HepG2 (cell line): ENCODE measurements at regions not wholly inside any gene's neighbourhood (a gene's known extent, or its start where the extent isn't known, plus 50 kb on each side); places are given as distances from the start of the nearest gene placed in this dataset.

Source experiments
- ATAC-seq: fragments of 200-7000 bp; cut with Tn5 transposase; 3 replicates; pipeline ENCODE4 v1.9.1; 2020; ENCODE audit warnings: mild to moderate bottlenecking, moderate library complexity
- BruUV-seq: library from RNA; stranded (reverse); fragments of 400-500 nt; replicated peaks from 2 replicates; lab custom pipeline; 2021; lab: Mats Ljungman, UMichigan
- CTCF ChIA-PET: fragments of 300-600 bp; formaldehyde crosslinking; extraction: SDS; loops from one replicate; lab custom pipeline; 2021; ENCODE audit warnings: low total read pairs, inconsistent platforms, low intra/inter-chr PET ratio; lab: Yijun Ruan, JAX
- POLR2A ChIA-PET: fragments of 350-600 bp; sonication (Branson Sonifier 250); formaldehyde crosslinking; loops from one replicate; lab custom pipeline; 2020; ENCODE audit warnings: antibody characterized with exemption, inconsistent platforms; lab: Yijun Ruan, JAX
- DNase-seq: peaks from one replicate; pipeline ENCODE4 v3.0.0-alpha.2; 2015; ENCODE audit warnings: low spot score
- FAIRE-seq: peaks from 3 replicates; lab custom pipeline; 2011; peaks lifted over from hg19 to GRCh38; lab: Jason Lieb, UNC
- H2AFZ ChIP-seq: one replicate; pipeline ENCODE4 v1.6.1; 2011; ENCODE audit warnings: low read length, inconsistent platforms
- H3K27ac ChIP-seq: fragments of 300-600 bp; 3 replicates; pipeline ENCODE4 v1.8.0; 2011; ENCODE audit warnings: mixed run types, mild to moderate bottlenecking, mixed read lengths, low read length, inconsistent platforms; ENCODE audit not compliant: insufficient read depth; ENCODE audit errors: extremely low read length
- H3K27me3 ChIP-seq, 2 experiments: fragments of 200-600 bp in 1 of 2; 2 replicates in 1 of 2; 3 replicates in 1 of 2; pipeline versions ENCODE4 v1.6.0 to v1.8.0; 2011; ENCODE audit warnings: low read length in 2 of 2, mild to moderate bottlenecking in 2 of 2, moderate library complexity in 2 of 2, inconsistent platforms in 1 of 2; ENCODE audit not compliant: insufficient read depth in 2 of 2, control insufficient read depth in 1 of 2
- H3K36me3 ChIP-seq, 2 experiments: fragments of 200-600 bp in 1 of 2; replicated peaks in 1 of 2; 2 replicates in 1 of 2; 3 replicates in 1 of 2; pipeline versions ENCODE4 v1.5.1 to v1.8.0; 2011; ENCODE audit warnings: low read length in 2 of 2, inconsistent platforms in 1 of 2; ENCODE audit not compliant: insufficient read depth in 2 of 2, control insufficient read depth in 1 of 2
- H3K4me1 ChIP-seq: 2 replicates; pipeline ENCODE4 v1.5.1; 2012; ENCODE audit warnings: low read length, inconsistent platforms; ENCODE audit not compliant: insufficient read depth
- H3K4me2 ChIP-seq: 2 replicates; pipeline ENCODE4 v1.6.0; 2011; ENCODE audit warnings: low read depth, low read length, inconsistent platforms
- H3K4me3 ChIP-seq, 3 experiments: fragments of 200-600 bp in 1 of 3; sonication (generic), shearing (Covaris generic) in 1 of 3; replicated peaks in 1 of 3; 2 replicates each; pipeline ENCODE4 v1.5.1; 2011 to 2016; ENCODE audit warnings: low read length in 3 of 3, inconsistent platforms in 2 of 3, low read depth in 2 of 3, mild to moderate bottlenecking in 2 of 3, control low read depth in 1 of 3, mixed read lengths in 1 of 3; ENCODE audit not compliant: insufficient read depth in 1 of 3
- H3K79me2 ChIP-seq: one replicate; pipeline ENCODE4 v1.6.1; 2011; ENCODE audit warnings: low read length, inconsistent platforms; ENCODE audit not compliant: insufficient read depth
- H3K9ac ChIP-seq: 2 replicates; pipeline ENCODE4 v1.6.0; 2011; ENCODE audit warnings: mild to moderate bottlenecking, low read depth, low read length, inconsistent platforms; ENCODE audit not compliant: insufficient read depth
- H3K9me3 ChIP-seq: 2 replicates; pipeline ENCODE4 v1.5.1; 2012; ENCODE audit warnings: mild to moderate bottlenecking, low read length
- H4K20me1 ChIP-seq: 2 replicates; pipeline ENCODE4 v1.6.0; 2011; ENCODE audit warnings: inconsistent platforms, mild to moderate bottlenecking, low read length, moderate library complexity; ENCODE audit not compliant: insufficient read depth
- FOXK2 ChIP-seq: fragments of 450-650 bp; IDR thresholded peaks from 2 replicates; pipeline ENCODE4 v1.6.1; 2016
- GABPA ChIP-seq, 2 experiments: IDR thresholded peaks; 2 replicates each; pipeline ENCODE4 v1.6.1; 2011 to 2016; ENCODE audit warnings: low read depth in 2 of 2, low read length in 1 of 2, missing biosample characterization in 1 of 2, missing genetic modification characterization in 1 of 2
- KLF9 ChIP-seq: IDR thresholded peaks from 2 replicates; pipeline ENCODE4 v1.6.1; 2016; ENCODE audit warnings: low read depth
- MBNL3 ChIP-seq: fragments of 250-450 bp; sonication (Bioruptor Pico); conservative IDR thresholded peaks from 2 replicates; pipeline ENCODE4 v1.8.0; 2022; ENCODE audit warnings: mild to moderate bottlenecking, inconsistent platforms
- POGZ ChIP-seq: sonication (generic); formaldehyde crosslinking; IDR thresholded peaks from 2 replicates; pipeline ENCODE4 v1.4.0; 2020; ENCODE audit warnings: mild to moderate bottlenecking, missing genetic modification reagents
- TCF12 ChIP-seq, 2 experiments: fragments of 450-650 bp in 1 of 2; sonication (generic) in 1 of 2; formaldehyde crosslinking in 1 of 2; IDR thresholded peaks; 2 replicates each; pipeline versions ENCODE4 v1.6.1 to v1.8.0; 2017 to 2022; ENCODE audit warnings: antibody characterized with exemption in 1 of 2, mild to moderate bottlenecking in 1 of 2, missing genetic modification reagents in 1 of 2, moderate library complexity in 1 of 2
- ZNF367 ChIP-seq: sonication (generic); formaldehyde crosslinking; IDR thresholded peaks from 2 replicates; pipeline ENCODE4 v1.4.0; 2020; ENCODE audit warnings: missing genetic modification reagents, borderline replicate concordance
- ZNF777 ChIP-seq: sonication (generic); formaldehyde crosslinking; IDR thresholded peaks from 2 replicates; pipeline ENCODE4 v1.4.0; 2020; ENCODE audit warnings: missing genetic modification reagents
- WGBS: methylation state at CpG from one replicate; pipeline ENCODE4 v1.1.6; 2017; ENCODE audit warnings: low lambda C conversion rate; 5-methylcytosine and 5-hydroxymethylcytosine counted together
- in situ Hi-C: cut with HindIII; loops from 2 replicates; pipeline ENCODE4 v1.10.0; 2017; ENCODE audit warnings: low pct_unique_long_range_greater_than_20kb; ENCODE audit not compliant: extremely low pct_ligation_motif_present
- intact Hi-C: fragments of 100-400 bp; cut with micrococcal nuclease; formaldehyde crosslinking; loops from one replicate; pipeline ENCODE4 v1.10.0; 2022; ENCODE audit not compliant: unreplicated experiment
- TF ChIP-seq, protein P1 (sequence below): sonication (generic); formaldehyde crosslinking; conservative IDR thresholded peaks from 2 replicates; pipeline ENCODE4 v1.8.1; 2023; ENCODE audit warnings: missing genetic modification reagents
- TF ChIP-seq, protein P2 (sequence below): sonication (generic); formaldehyde crosslinking; IDR thresholded peaks from 2 replicates; pipeline ENCODE4 v1.4.0; 2020; ENCODE audit warnings: missing genetic modification reagents
- TF ChIP-seq, protein P3 (sequence below): sonication (generic); formaldehyde crosslinking; IDR thresholded peaks from 2 replicates; pipeline ENCODE4 v1.5.0; 2020; ENCODE audit warnings: mild to moderate bottlenecking, missing genetic modification reagents
- TF ChIP-seq, protein P4 (sequence below): sonication (generic); formaldehyde crosslinking; IDR thresholded peaks from 2 replicates; pipeline ENCODE4 v1.4.0; 2020; ENCODE audit warnings: mild to moderate bottlenecking, missing genetic modification reagents
- TF ChIP-seq, protein P5 (sequence below): sonication (generic); formaldehyde crosslinking; conservative IDR thresholded peaks from 2 replicates; pipeline ENCODE4 v1.4.0; 2020; ENCODE audit warnings: missing genetic modification reagents

DNA sequence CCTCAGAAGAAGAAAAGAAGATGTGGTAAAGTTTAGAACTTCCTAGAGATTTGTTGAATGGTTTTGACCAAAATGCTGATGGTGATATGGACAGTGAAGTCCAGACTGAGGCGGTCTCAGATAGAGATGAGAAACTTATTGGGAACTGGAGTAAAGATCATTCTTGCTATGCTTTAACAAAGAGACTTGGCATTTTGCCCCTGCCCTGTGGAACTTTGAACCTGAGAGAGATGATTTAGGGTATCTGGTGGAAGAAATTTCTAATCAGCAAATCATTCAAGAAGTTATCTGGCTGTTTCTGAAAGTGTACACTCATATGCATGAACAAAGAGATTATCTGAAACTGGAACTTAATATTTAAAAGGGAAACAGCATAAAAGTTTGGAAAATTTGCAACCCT is 505.2 kb downstream of the NSUN3 start:
- in situ Hi-C loops (no loop called here), intact Hi-C loops (no loop called here)
- Histone ChIP-seq H3K27me3 (no peaks in the 10 kb centered on the region), H3K9me3 (no peaks in the 10 kb centered on the region), H3K4me2 (no peak overlapping the region), H3K4me3 (no peak overlapping the region), H3K27ac (no peak overlapping the region), H4K20me1 (no peaks in the 10 kb centered on the region), H3K36me3 (no peaks in the 10 kb centered on the region), H3K79me2 (no peaks in the 10 kb centered on the region), H3K4me1 (no peaks in the 10 kb centered on the region), H3K9ac (no peak overlapping the region), H2AFZ (no peak overlapping the region)
- ATAC-seq (no peak), DNase-seq (no peak), FAIRE-seq (no peak)
- ChIA-PET CTCF (no interaction called here), POLR2A (no interaction called here)
- BruUV-seq = no TSS peak
- WGBS = 0% methylated on average over 1 of the region's 1 CpG
- TF ChIP-seq, protein P1, sequence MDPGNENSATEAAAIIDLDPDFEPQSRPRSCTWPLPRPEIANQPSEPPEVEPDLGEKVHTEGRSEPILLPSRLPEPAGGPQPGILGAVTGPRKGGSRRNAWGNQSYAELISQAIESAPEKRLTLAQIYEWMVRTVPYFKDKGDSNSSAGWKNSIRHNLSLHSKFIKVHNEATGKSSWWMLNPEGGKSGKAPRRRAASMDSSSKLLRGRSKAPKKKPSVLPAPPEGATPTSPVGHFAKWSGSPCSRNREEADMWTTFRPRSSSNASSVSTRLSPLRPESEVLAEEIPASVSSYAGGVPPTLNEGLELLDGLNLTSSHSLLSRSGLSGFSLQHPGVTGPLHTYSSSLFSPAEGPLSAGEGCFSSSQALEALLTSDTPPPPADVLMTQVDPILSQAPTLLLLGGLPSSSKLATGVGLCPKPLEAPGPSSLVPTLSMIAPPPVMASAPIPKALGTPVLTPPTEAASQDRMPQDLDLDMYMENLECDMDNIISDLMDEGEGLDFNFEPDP (CRISPR knock-in tag) = no peak
- TF ChIP-seq, protein P2, sequence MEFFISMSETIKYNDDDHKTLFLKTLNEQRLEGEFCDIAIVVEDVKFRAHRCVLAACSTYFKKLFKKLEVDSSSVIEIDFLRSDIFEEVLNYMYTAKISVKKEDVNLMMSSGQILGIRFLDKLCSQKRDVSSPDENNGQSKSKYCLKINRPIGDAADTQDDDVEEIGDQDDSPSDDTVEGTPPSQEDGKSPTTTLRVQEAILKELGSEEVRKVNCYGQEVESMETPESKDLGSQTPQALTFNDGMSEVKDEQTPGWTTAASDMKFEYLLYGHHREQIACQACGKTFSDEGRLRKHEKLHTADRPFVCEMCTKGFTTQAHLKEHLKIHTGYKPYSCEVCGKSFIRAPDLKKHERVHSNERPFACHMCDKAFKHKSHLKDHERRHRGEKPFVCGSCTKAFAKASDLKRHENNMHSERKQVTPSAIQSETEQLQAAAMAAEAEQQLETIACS = no peak
- no peak for TF ChIP-seq KLF9 (CRISPR knock-in tag)
- TF ChIP-seq ZNF367 = no peak
- no peak for TF ChIP-seq ZNF777
- no peak for TF ChIP-seq MBNL3 (CRISPR knock-in tag)
- no peak for TF ChIP-seq GABPA (IDR thresholded peaks at IDR 0.05; ENCODE audit: low read depth, low read length)
- TF ChIP-seq GABPA (CRISPR knock-in tag; IDR thresholded peaks at IDR 0.05; ENCODE audit: low read depth) = no peak

DNA sequence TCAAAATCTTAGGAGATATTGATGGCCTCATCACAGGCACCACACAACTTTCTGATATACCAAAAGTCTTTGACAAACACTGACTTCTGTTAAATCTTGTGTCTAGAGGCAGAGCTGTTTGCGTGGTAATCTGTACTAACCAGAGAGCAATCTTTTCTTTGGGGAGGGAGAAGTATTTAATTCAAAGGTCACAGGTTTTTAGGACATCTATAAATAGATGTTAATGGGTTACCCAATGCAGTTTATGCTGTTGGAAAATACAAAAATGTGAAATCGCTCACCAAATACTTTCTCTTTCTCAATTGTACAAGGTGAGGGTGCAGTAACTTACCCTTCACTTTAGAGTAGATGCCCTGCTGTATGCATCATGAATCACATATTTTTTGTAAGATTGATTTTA is 510.5 kb downstream of the NSUN3 start:
- no peak overlapping the region for H3K9ac ChIP-seq
- H3K4me2 ChIP-seq = no peak overlapping the region
- H2AFZ ChIP-seq = no peak overlapping the region
- FAIRE-seq (no peak), ATAC-seq (no peak), DNase-seq (no peak)
- intact Hi-C loops (no loop called here), in situ Hi-C loops (no loop called here)
- TF ChIP-seq, protein P3, sequence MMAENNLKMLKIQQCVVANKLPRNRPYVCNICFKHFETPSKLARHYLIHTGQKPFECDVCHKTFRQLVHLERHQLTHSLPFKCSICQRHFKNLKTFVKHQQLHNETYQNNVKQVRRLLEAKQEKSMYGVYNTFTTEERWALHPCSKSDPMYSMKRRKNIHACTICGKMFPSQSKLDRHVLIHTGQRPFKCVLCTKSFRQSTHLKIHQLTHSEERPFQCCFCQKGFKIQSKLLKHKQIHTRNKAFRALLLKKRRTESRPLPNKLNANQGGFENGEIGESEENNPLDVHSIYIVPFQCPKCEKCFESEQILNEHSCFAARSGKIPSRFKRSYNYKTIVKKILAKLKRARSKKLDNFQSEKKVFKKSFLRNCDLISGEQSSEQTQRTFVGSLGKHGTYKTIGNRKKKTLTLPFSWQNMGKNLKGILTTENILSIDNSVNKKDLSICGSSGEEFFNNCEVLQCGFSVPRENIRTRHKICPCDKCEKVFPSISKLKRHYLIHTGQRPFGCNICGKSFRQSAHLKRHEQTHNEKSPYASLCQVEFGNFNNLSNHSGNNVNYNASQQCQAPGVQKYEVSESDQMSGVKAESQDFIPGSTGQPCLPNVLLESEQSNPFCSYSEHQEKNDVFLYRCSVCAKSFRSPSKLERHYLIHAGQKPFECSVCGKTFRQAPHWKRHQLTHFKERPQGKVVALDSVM (CRISPR knock-in tag) = no peak
- TF ChIP-seq FOXK2 = no peak
- TF ChIP-seq, protein P4, sequence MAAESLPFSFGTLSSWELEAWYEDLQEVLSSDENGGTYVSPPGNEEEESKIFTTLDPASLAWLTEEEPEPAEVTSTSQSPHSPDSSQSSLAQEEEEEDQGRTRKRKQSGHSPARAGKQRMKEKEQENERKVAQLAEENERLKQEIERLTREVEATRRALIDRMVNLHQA (CRISPR knock-in tag) = no peak
- no peak for TF ChIP-seq POGZ (CRISPR knock-in tag)
- no peak for TF ChIP-seq TCF12 (IDR thresholded peaks at IDR 0.05)
- TF ChIP-seq TCF12 (CRISPR knock-in tag; IDR thresholded peaks at IDR 0.05) = no peak
- TF ChIP-seq, protein P5, sequence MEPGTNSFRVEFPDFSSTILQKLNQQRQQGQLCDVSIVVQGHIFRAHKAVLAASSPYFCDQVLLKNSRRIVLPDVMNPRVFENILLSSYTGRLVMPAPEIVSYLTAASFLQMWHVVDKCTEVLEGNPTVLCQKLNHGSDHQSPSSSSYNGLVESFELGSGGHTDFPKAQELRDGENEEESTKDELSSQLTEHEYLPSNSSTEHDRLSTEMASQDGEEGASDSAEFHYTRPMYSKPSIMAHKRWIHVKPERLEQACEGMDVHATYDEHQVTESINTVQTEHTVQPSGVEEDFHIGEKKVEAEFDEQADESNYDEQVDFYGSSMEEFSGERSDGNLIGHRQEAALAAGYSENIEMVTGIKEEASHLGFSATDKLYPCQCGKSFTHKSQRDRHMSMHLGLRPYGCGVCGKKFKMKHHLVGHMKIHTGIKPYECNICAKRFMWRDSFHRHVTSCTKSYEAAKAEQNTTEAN (CRISPR knock-in tag) = no peak
- H3K4me3 ChIP-seq = no peak overlapping the region
- ChIA-PET POLR2A (no interaction called here), CTCF (no interaction called here)
- no peaks in the 10 kb centered on the region for H3K4me1 ChIP-seq
- H4K20me1 ChIP-seq = no peaks in the 10 kb centered on the region
- no peaks in the 10 kb centered on the region for H3K9me3 ChIP-seq
- no peaks in the 10 kb centered on the region for H3K79me2 ChIP-seq
- no peaks in the 10 kb centered on the region for H3K27me3 ChIP-seq
- no TSS peak for BruUV-seq
- H3K36me3 ChIP-seq = no peaks in the 10 kb centered on the region
- WGBS = 0% methylated on average over 2 of the region's 2 CpGs
- H3K27ac ChIP-seq = no peak overlapping the region
